Adrenal gland (tissue), 9 donors: ENCODE measurements at regions not wholly inside any gene's neighbourhood (a gene's known extent, or its start where the extent isn't known, plus 50 kb on each side); places are given as distances from the start of the nearest gene placed in this dataset.

ENCODE experiments used
- DNase-seq, 7 donors: peaks; one replicate each; pipeline ENCODE4 v3.0.0-alpha.2; 2019 to 2020
- H3K27ac ChIP-seq, 5 donors: fragments of 200-600 bp; sonication (generic) in 4 of 5; 1 replicate in 3 of 5; 2 replicates in 2 of 5; pipeline versions ENCODE4 v1.5.1 to v1.8.0; 2016 to 2020; ENCODE audit warnings: mild to moderate bottlenecking in 1 of 5
- H3K27me3 ChIP-seq: fragments of 200-600 bp; 2 replicates; pipeline ENCODE4 v1.8.0; 2021
- H3K36me3 ChIP-seq, 2 donors: fragments of 200-600 bp; replicated peaks in 1 of 2; 1 replicate in 1 of 2; 2 replicates in 1 of 2; pipeline versions ENCODE4 v1.5.1 to v1.8.0; 2018 to 2022
- H3K4me1 ChIP-seq, 2 donors: fragments of 200-600 bp; replicated peaks in 1 of 2; 1 replicate in 1 of 2; 2 replicates in 1 of 2; pipeline versions ENCODE4 v1.5.1 to v1.8.0; 2018 to 2021
- H3K4me3 ChIP-seq, 4 donors: fragments of 200-600 bp; sonication (generic) in 3 of 4; one replicate each; pipeline ENCODE4 v1.5.1; 2016 to 2018
- H3K9me3 ChIP-seq, 3 donors: fragments of 200-600 bp; sonication (generic) in 1 of 3; replicated peaks in 1 of 3; 1 replicate in 2 of 3; 2 replicates in 1 of 3; pipeline versions ENCODE4 v1.5.1 to v1.8.0; 2016 to 2021
- POLR2A ChIP-seq, 2 donors: fragments of 450-650 bp; IDR thresholded peaks; one replicate each; pipeline ENCODE4 v1.6.1; 2017; ENCODE audit warnings: antibody characterized with exemption in 2 of 2, mild to moderate bottlenecking in 2 of 2, moderate library complexity in 1 of 2
- WGBS, 4 donors: extraction: QIAGEN DNeasy Blood & Tissue Kit in 2 of 4; methylation state at CpG; one replicate each; pipeline versions ENCODE4 v1.1.5 to v1.1.7; 2013 to 2017; 5-methylcytosine and 5-hydroxymethylcytosine counted together
- intact Hi-C, 2 donors: fragments of 100-400 bp; cut with DNase I; formaldehyde crosslinking; loops; one replicate each; pipeline versions ENCODE4 v1.14.1 to v1.15.0; 2022 to 2023
- TF ChIP-seq, protein P1 (sequence below), 6 experiments: fragments of 450-650 bp in 4 of 6; fragments of 200-600 bp in 2 of 6; sonication (generic) in 1 of 6; IDR thresholded peaks; 1 replicate in 5 of 6; 2 replicates in 1 of 6; pipeline versions ENCODE4 v1.5.1 to v1.8.0; 2016 to 2021; ENCODE audit warnings: antibody characterized with exemption in 6 of 6, mild to moderate bottlenecking in 2 of 6, moderate library complexity in 1 of 6
- donor health status: healthy with polysubstance abuse.
- donor health status: Bipolar disorder and iron deficiency.
- donor health status: DM: yes; HTN: yes; CAD: no.
- donor health status: DM: no; HTN: no; CAD: no.
- donor health status: DM: no; HTN: no; CAD: no.

DNA sequence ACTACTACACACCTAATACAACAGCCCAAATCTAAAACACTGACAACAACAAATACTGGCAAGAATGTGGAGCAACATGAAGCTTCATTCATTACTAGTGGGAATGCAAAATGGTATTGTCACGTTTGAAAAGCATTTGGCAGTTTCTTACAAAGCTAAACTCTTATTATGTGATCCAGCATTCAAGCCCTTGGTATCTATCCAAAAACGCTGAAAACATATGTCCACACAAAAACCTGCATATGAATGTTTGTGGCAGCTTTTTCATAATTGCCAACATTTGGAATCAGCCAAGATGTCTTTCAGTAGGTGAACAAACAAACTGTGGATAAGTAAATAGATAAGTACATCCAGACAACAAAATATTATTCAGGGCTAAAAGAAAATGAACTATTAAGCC, 501.1 kb upstream of the KIF2B start:
- H3K36me3 ChIP-seq = no peaks in the 10 kb centered on the region
- H3K27me3 ChIP-seq = no peaks in the 10 kb centered on the region
- intact Hi-C loops = no loop called here
- TF ChIP-seq POLR2A (IDR thresholded peaks at IDR 0.05) = no peak
- TF ChIP-seq, protein P1, sequence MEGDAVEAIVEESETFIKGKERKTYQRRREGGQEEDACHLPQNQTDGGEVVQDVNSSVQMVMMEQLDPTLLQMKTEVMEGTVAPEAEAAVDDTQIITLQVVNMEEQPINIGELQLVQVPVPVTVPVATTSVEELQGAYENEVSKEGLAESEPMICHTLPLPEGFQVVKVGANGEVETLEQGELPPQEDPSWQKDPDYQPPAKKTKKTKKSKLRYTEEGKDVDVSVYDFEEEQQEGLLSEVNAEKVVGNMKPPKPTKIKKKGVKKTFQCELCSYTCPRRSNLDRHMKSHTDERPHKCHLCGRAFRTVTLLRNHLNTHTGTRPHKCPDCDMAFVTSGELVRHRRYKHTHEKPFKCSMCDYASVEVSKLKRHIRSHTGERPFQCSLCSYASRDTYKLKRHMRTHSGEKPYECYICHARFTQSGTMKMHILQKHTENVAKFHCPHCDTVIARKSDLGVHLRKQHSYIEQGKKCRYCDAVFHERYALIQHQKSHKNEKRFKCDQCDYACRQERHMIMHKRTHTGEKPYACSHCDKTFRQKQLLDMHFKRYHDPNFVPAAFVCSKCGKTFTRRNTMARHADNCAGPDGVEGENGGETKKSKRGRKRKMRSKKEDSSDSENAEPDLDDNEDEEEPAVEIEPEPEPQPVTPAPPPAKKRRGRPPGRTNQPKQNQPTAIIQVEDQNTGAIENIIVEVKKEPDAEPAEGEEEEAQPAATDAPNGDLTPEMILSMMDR (IDR thresholded peaks at IDR 0.05) = no peak
- H3K4me1 ChIP-seq = no peaks in the 10 kb centered on the region
- no peak overlapping the region for H3K27ac ChIP-seq
- no peak for DNase-seq
- WGBS, 4 donors = 55 to 76% (median 65%) methylated on average over 2 of the region's 2 CpGs
- H3K9me3 ChIP-seq = peaks cover 0 to 4% (median 0%) of the 10 kb centered on the region in 3 donors
- H3K4me3 ChIP-seq = no peak overlapping the region

DNA sequence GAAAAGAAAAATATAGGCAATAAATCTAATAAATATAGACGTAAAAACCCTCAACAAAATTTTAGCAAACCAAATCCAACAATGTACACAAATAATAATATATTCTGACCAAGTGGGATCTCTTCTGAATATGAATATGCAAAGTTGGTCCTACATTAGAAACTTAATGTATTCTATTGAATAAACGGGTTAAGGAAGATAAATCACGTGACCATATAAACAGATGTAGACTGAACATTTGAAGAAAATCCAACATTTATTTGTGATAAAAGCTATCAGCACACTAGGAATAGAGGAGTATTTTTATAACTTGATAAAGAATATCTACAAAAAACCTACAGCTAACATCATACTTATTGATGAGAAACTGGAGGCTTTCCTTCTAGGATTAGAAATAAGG, 502.8 kb upstream of the KIF2B start:
- no peak overlapping the region for H3K27ac ChIP-seq
- no peaks in the 10 kb centered on the region for H3K4me1 ChIP-seq
- no peak for DNase-seq
- H3K9me3 ChIP-seq = peaks cover 0 to 4% (median 0%) of the 10 kb centered on the region in 3 donors
- intact Hi-C loops = no loop called here
- 75 to 86% (median 77%) methylated on average over 3 of the region's 3 CpGs for WGBS, 4 donors
- no peaks in the 10 kb centered on the region for H3K27me3 ChIP-seq
- no peak overlapping the region for H3K4me3 ChIP-seq
- no peaks in the 10 kb centered on the region for H3K36me3 ChIP-seq
- TF ChIP-seq POLR2A (IDR thresholded peaks at IDR 0.05) = no peak
- TF ChIP-seq, protein P1 (IDR thresholded peaks at IDR 0.05) = no peak

DNA sequence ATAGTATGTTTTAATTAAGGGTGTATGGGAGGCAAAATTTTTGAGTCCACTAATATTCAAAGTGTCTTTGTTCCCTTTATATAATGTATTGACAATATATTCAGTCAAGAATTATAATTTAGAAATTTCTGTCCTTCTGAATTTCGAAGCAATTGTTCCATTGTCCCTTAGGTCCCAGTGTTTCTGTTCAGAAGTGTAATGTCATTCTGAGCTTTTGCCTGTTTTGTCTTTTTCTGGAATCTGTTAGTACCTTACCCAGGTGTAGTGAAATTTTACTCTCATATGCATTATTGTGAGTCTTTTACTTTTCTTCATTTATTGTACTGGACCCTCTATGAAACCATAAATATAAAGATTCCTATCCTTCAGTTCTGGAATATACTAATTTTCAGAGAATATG, 505.7 kb upstream of the KIF2B start:
- no peak for TF ChIP-seq POLR2A (IDR thresholded peaks at IDR 0.05)
- TF ChIP-seq, protein P1 (IDR thresholded peaks at IDR 0.05) = no peak
- H3K4me1 ChIP-seq = no peaks in the 10 kb centered on the region
- DNase-seq = no peak
- WGBS, 4 donors = 65 to 79% (median 75%) methylated on average over 1 of the region's 1 CpG
- H3K36me3 ChIP-seq = no peaks in the 10 kb centered on the region
- H3K4me3 ChIP-seq = no peak overlapping the region
- H3K27ac ChIP-seq = no peak overlapping the region
- intact Hi-C loops = no loop called here
- H3K9me3 ChIP-seq = peaks cover 0 to 4% (median 0%) of the 10 kb centered on the region in 3 donors
- H3K27me3 ChIP-seq = no peaks in the 10 kb centered on the region

DNA sequence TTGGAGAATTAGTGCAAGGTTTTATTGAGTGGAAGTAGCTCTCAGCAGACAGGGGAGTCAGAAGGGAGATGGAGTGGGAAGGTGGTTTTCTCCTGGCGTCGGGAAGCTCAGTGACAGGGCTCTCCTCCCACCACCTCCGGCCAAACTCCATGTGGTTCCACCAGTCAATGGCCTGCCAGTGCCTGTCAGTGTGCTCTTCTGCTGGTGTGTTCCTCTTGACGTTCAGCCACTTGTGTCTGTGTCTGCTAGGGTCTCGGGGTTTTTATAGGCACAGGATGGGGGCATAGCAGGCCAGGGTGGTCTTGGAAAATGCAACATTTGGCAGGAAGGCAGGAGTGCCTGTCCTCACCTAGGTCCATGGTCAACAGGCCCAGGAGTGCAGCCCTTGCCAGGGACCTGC, 506.7 kb upstream of the KIF2B start:
- no peak for DNase-seq
- Histone ChIP-seq H3K9me3 (peaks cover 0 to 4% (median 0%) of the 10 kb centered on the region in 3 donors), H3K4me1 (no peaks in the 10 kb centered on the region), H3K27ac (no peak overlapping the region), H3K27me3 (no peaks in the 10 kb centered on the region), H3K36me3 (no peaks in the 10 kb centered on the region), H3K4me3 (no peak overlapping the region)
- WGBS, 4 donors = 72 to 83% (median 77%) methylated on average over 5 of the region's 5 CpGs
- TF ChIP-seq, protein P1 (IDR thresholded peaks at IDR 0.05) = no peak
- no peak for TF ChIP-seq POLR2A (IDR thresholded peaks at IDR 0.05)
- intact Hi-C loops = no loop called here
